GM10266 (cell line): ENCODE measurements at regions not wholly inside any gene's neighbourhood (a gene's known extent, or its start where the extent isn't known, plus 50 kb on each side); places are given as distances from the start of the nearest gene placed in this dataset.
"Not testable (repeated sequence)": the region's sequence is repeated elsewhere in the genome, so short reads cannot be mapped to it uniquely, and the experiment has no call there.

Source experiments
- DNase-seq: peaks from one replicate; pipeline ENCODE4 v3.0.0; 2012; ENCODE audit errors: extremely low spot score
- CTCF ChIP-seq: IDR thresholded peaks from 2 replicates; pipeline ENCODE4 v1.5.1; 2012; ENCODE audit warnings: mild to moderate bottlenecking, low read depth; ENCODE audit not compliant: control insufficient read depth, insufficient read depth; ENCODE audit errors: missing control alignments

GRCh38 chr19:20367811-20368294, 197.7 kb downstream of the ZNF737 start:
- no peak for TF ChIP-seq CTCF
- DNase-seq: no peak

DNA sequence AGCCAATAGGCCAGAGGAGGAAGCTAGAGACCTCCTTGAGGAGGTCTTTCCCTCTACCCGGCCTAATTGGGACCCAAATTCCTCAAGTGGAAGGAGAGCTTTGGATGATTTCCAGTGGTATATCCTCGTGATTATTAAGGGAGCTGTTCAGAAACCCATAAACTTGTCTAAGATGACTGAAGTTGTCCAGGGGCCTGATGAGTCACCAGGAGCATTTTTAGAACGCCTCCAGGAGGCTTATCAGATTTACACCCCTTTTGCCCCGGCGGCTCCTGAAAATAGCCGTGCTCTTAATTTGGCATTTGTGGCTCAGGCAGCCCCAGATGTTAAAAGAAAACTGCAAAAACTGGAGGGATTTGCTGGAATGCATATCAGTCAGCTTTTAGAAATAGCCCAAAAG, 198.1 kb downstream of the ZNF486 start:
- no peak for DNase-seq
- TF ChIP-seq CTCF: no peak

DNA sequence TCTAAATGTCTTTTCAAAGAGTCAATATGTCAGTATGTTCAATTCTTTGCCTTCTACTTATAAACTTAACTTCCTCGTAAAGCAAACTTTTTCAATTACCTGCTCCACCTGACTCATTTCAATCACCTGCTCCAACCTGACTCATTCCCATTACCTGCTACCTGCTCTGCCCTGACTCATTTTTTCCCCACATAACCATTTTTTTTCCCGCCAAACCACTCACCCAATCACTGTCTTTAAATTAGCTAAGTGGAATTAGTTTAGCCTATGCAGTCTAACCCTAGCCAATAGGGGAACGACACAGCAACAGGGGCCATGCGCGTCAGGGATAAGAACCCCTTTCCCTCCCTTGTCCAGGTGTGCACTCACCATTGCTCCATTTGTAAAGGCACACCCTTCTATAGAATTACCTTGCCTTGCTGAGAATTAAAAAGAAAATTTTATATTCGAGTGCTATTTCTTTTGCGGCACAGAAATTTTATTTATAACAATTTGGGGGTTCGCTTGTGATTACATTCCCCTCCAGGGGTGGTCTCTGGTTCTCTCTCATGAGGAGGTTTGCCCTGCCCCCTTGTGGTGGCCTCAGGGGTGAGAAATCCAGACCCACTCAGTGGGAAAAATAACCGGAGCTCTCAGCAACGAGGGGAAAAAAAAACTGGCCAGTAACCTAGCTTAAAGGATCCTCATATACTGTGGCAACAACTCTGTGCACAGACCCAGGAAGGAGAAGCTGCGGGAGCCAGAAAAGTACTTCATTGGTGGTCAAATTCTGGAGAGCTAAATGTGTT, 193.1 kb downstream of the ZNF486 start:
- DNase-seq: no peak
- no peak for TF ChIP-seq CTCF

DNA sequence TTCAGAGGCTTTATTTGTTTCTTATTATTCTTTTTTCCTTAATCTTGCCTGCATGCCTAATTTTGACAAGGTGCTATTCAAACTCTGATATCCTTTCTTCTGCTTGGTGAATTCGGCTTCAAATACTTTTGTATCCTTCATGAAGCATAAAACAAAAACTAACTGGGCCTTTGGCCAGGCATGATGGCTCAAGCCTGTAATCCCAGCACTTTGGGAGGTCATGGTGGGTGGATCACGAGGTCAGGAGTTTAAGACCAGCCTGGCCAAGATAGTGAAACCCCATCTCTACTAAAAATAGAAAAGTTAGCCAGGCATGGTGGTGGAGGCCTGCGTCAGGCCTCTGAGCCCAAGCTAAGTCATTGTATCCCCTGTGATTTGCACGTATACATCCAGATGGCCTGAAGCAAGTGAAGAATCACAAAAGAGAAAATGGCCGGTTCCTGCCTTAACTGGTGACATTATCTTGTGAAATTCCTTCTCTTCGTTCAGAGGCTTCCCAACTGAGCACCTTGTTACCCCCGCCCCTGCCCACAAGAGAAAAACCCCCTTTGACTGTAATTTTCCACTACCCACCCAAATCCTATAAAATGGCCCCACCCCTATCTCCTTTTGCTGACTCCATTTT, 191.9 kb downstream of the ZNF486 start:
- not testable (repeated sequence) for DNase-seq

DNA sequence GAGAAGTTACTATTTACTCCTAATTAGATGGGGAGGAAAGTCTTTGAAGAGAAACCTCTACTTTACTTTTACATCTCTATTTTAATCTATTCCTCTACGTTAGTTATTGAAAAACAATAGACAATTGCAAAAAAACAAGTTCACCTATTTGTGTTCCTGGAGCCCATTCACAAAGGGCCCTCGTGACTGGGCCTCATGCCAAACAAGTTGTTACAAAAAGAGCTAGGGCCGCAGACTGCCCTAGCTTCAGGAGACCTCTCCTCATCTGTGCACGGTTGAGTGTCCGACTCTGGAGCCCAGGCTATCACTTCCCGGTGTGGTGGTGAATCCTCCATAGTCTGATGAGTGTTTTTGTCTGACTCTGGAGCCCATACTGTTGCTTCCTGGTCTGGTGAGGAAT, 190.9 kb downstream of the ZNF486 start:
- no peak for TF ChIP-seq CTCF

GRCh38 chr19:20351244-20351643, 184.2 kb downstream of the ZNF486 start:
- TF ChIP-seq CTCF: no peak
- no peak for DNase-seq

More for the DNA sequence above, 190.9 kb downstream of the ZNF486 start:
- DNase-seq: no peak

DNA sequence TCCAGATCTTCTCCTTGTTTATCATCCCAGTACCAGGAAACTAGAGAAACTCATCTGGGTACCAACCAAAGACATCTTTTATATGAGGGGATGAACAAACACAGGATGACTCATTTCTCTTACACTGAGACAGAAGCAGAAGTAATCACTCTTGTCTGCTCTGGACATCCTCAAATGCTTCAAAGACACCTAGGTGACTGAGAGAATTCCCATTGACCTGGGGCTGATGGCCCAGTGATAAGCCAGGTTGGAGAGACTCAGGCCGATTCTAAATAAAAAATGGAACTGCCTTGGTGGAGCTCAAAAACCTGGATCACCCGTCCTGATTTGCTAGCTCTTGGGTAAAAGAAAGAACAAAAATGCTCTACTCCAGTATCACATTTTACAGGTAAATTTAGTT, 182.2 kb downstream of the ZNF486 start:
- TF ChIP-seq CTCF: no peak
- DNase-seq: no peak
